ENCODE measurements at regions not wholly inside any gene's neighbourhood (a gene's known extent, or its start where the extent isn't known, plus 50 kb on each side); places are given as distances from the start of the nearest gene placed in this dataset.
"Not testable (repeated sequence)": the region's sequence is repeated elsewhere in the genome, so short reads cannot be mapped to it uniquely, and the experiment has no call there.

- not testable (repeated sequence) for TF ChIP-seq CTCF, POLR2A, EP300 (IDR thresholded peaks at IDR 0.05)
Measured at GRCh38 chr1:121048769-121049443, 135.2 kb downstream of the FAM72B start.
